ENCODE measurements at regions not wholly inside any gene's neighbourhood (a gene's known extent, or its start where the extent isn't known, plus 50 kb on each side); places are given as distances from the start of the nearest gene placed in this dataset.

- no peak for DNase-seq (ENCODE audit: low read depth)
These were observed 60.6 kb upstream of the FRMD4A start for GRCh38 chr10:14391342-14391741.

DNA sequence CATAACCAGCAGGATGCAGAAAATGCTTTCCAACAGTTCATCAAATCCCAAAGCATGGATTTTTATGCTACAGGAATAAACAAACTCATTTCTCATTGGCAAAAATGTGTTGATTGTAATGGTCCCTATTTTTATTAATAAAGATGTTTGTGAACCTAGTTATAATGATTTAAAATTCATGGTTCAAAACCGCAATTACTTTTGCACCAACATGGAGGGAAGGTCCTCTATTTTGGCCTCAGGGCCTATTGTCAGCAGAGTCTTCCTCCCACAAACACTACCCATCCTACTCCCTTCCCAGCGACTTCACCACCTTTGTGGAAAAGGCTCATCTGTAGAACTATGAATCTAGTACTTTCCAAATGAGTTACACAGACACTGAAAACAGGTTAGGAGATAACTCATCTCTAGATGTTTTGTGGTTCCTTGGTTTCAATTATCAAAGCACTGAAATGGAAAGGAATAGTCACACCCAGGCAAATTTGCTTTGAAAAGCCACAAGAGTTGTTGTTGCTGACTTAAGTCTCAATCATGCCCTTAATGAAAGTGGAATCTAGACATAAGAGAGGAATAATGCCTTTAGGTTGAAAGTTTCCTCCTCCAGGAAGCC is 59.4 kb upstream of the FRMD4A start:
- DNase-seq (ENCODE audit: low read depth): no peak

DNA sequence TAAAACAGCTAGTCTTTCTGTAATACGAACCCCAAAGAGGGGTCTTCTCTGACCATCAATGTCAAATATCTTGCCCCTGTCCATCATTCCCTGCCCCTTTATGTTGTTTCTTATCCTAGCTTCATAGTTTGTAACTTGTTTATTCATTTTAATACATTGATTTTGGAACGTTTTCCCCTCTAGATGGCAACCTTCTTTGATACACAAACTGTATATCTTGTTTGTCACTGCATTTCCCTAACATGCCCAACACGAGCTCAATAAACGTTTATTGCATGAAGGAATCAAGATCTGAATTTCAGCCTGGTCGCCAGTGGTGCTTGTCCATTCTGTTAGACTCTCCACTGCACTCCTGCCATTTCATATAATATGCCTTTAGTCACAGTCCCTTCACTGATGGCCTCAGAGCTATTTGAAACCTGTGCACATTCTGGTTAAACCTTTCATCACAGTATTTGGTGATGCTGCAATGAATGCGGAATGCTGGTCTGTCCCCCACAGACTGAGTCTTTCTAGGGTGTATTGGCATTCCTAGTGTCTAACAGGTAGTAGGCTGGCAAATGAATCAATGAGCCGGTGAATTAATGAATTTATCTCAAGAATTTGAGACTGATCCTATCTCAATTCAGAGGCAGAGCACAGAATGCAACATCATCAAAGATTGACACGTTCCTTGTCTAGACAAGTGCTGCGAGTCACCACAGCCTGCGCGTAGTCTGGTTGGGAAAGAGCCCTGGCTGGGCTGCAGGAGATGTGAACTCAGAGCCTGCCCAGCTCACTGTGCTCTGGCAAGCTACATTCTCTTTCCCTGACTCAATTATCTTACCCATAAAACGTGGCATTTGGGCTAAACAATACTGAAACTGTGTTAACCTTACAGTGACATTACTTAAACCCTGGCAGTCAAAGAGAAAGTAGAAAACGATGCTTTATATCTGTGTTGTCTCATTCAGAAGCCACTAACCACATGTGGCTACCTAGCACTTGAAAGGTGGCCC is 55.2 kb upstream of the FRMD4A start:
- peak; percentile 89 for DNase-seq (ENCODE audit: low read depth)

DNA sequence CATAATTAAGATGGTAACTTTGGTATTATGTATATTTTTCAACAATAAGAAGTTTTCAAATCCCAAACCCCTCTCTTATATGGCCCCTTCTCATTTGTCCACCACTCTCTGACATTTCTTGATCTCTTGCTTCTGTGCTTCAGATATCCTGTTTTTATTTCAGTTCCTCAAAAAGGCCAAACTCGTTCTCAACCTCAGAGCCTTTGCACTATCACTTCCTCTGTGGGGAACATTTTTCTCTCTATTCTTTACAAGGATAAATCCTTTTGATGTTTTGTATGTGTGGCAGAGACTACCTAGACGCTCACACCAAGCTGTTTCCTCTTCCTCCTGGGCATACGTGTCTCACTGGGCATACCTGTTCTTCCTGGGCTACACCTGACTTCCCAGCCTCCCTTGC is 54.2 kb upstream of the FRMD4A start:
- no peak for DNase-seq (ENCODE audit: low read depth)

DNA sequence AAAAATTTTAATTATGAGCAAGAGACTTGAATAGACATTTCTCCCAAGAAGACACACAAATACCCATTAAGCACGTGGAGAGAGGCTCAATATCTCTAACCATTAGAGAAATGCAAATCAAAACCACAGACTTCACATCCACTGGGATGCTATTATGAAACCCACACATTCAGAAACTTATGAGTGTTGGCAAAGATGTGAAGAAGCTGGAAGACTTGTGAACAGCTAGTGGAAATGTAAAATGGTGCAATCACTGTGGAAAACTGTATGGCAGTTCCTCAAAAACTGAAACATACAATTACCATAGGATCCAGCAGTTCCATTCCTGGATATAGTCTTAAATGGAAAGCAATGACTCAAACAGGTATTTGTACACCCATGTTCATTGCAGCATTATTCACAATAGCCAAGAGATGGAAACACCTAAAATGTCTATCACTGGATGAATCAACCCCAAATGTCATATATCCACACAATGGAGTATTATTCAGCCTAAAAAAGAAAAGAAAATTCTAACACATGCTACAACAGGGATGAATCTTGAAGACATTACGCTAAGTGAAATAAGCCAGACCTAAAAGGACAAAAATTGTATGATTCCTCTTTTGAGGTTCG is 53.5 kb upstream of the FRMD4A start:
- no peak for DNase-seq (ENCODE audit: low read depth)

DNA sequence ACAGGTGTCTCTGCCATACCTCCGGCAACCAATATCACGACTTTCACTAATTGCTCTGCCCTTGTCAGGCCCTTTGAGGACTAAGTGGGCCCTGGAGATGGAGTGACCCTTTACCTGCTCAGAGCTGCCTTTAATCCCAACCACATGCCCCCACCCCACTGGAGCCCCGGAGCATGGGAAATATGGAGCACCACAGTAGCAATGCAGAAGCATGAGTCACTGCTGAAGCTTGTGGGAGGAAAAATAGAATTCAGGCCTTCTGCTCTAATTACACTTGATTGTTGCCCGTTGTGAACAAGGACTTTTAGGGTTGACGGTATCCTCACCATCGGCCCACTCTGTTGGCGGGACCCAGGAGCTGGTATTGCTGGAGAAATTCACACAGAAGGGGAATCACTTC is 52.5 kb upstream of the FRMD4A start:
- peak; percentile 51 for DNase-seq (ENCODE audit: low read depth)

GRCh38 chr10:14382531-14382930 is 51.8 kb upstream of the FRMD4A start:
- DNase-seq (ENCODE audit: low read depth): no peak

DNA sequence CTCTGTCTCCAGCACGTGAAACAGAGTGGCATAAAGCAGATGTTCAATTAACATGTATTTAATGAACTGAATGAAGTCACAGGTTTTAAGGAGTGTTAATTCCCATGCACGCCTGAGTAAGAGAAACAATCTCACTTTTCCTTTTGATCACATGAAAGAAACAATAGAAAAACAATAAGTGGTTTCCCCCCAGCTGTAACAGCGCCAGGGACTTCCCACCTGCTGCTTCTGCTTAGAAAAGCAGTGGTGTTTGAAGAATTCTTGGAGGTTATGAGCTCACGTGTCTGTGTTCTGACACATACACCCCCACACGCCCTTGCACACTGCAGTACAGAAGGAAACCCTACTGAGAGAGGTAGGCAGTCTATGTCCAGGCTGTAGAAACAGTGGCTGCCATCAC is 51.3 kb upstream of the FRMD4A start:
- peak; percentile 26 for DNase-seq (ENCODE audit: low read depth)

DNA sequence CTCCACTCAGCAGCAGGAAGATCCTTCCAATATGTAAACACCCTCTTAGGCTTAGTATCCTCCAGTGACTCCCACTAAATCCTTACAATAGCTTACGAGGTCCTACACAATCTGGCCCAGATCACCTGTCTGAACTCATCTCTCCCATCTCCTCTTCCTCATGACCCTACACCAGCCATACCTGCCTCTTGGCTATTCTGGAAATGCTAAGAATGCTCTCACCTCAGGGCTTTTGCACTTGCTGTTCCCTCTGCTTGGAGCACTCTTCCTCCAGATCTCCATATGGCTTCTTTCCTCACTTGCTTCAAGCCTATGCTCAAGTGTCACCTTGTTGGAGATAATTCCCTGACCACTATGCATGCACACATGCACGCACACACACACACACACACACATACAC is 50.8 kb upstream of the FRMD4A start:
- no peak for DNase-seq (ENCODE audit: low read depth)

DNA sequence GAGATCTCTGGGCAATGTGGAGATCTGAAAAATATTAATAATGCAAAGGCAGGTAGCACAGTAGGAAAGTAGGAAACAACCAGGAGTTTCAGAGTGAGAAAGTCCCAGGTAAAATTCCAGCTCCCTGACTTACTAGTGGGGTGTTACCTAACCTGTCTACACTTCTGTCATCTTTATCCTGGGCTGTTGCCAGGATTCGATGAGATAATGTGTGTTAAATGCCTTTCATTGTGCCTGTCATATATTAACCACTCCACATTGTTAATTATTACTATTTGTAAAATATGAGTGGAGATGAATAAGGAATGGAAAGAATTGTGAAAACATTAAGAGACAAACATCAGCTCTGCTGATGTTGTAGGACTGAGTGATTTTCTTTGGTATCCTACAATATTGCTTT is 50.0 kb upstream of the FRMD4A start:
- no peak for DNase-seq (ENCODE audit: low read depth)
